Spinal cord (tissue), 9 donors: ENCODE measurements at regions not wholly inside any gene's neighbourhood (a gene's known extent, or its start where the extent isn't known, plus 50 kb on each side); places are given as distances from the start of the nearest gene placed in this dataset.

Source experiments
- DNase-seq, 6 donors: peaks; one replicate each; pipeline versions ENCODE4 v3.0.0 to v3.0.0-alpha.2; 2013 to 2015; ENCODE audit warnings: low spot score in 6 of 6, low read depth in 4 of 6
- H3K27ac ChIP-seq: one replicate; pipeline ENCODE4 v1.5.1; 2013; ENCODE audit warnings: low read depth, low read length, control low read depth
- H3K27me3 ChIP-seq: one replicate; pipeline ENCODE4 v1.6.1; 2013; ENCODE audit warnings: low read length; ENCODE audit not compliant: control insufficient read depth, insufficient read depth
- H3K36me3 ChIP-seq: one replicate; pipeline ENCODE4 v1.6.1; 2013; ENCODE audit warnings: low read length; ENCODE audit not compliant: control insufficient read depth, insufficient read depth
- H3K4me1 ChIP-seq: one replicate; pipeline ENCODE4 v1.6.1; 2013; ENCODE audit warnings: low read length; ENCODE audit not compliant: control insufficient read depth, insufficient read depth
- H3K4me3 ChIP-seq: one replicate; pipeline ENCODE4 v1.5.1; 2013; ENCODE audit warnings: low read depth, low read length, control low read depth
- H3K9me3 ChIP-seq: one replicate; pipeline ENCODE4 v1.6.1; 2013; ENCODE audit warnings: low read length; ENCODE audit not compliant: control insufficient read depth, insufficient read depth
- WGBS: methylation state at CpG from one replicate; pipeline ENCODE4 v1.1.5; 2013; ENCODE audit warnings: missing lambda C conversion rate; ENCODE audit not compliant: insufficient coverage; 5-methylcytosine and 5-hydroxymethylcytosine counted together
- donor health status: healthy.

GRCh38 chr14:62585247-62585646 is 460.0 kb downstream of the KCNH5 start:
- Histone ChIP-seq H3K36me3 (no peaks in the 10 kb centered on the region), H3K4me3 (no peak overlapping the region), H3K27ac (no peak overlapping the region), H3K9me3 (no peaks in the 10 kb centered on the region), H3K27me3 (no peaks in the 10 kb centered on the region), H3K4me1 (no peaks in the 10 kb centered on the region)
- no CpG with 5 or more reads among the region's 2 CpGs for WGBS
- no peak for DNase-seq

GRCh38 chr14:62592877-62593276 is 452.4 kb downstream of the KCNH5 start:
- Histone ChIP-seq H3K36me3 (no peaks in the 10 kb centered on the region), H3K4me1 (no peaks in the 10 kb centered on the region), H3K9me3 (no peaks in the 10 kb centered on the region), H3K27ac (no peak overlapping the region), H3K27me3 (no peaks in the 10 kb centered on the region), H3K4me3 (no peak overlapping the region)
- no peak for DNase-seq
- no CpG with 5 or more reads among the region's 1 CpG for WGBS

GRCh38 chr14:62597143-62597542 is 448.1 kb downstream of the KCNH5 start:
- no peak overlapping the region for H3K4me3 ChIP-seq
- WGBS, result no CpG with 5 or more reads among the region's 1 CpG
- no peaks in the 10 kb centered on the region for H3K36me3 ChIP-seq
- no peak for DNase-seq
- H3K4me1 ChIP-seq, result no peaks in the 10 kb centered on the region
- no peaks in the 10 kb centered on the region for H3K27me3 ChIP-seq
- no peaks in the 10 kb centered on the region for H3K9me3 ChIP-seq
- H3K27ac ChIP-seq, result no peak overlapping the region

- no peak for DNase-seq
- no peaks in the 10 kb centered on the region for H3K36me3 ChIP-seq
- no peak overlapping the region for H3K4me3 ChIP-seq
- H3K27ac ChIP-seq, result no peak overlapping the region
- no CpG with 5 or more reads among the region's 2 CpGs for WGBS
- H3K27me3 ChIP-seq, result no peaks in the 10 kb centered on the region
- no peaks in the 10 kb centered on the region for H3K4me1 ChIP-seq
- H3K9me3 ChIP-seq, result no peaks in the 10 kb centered on the region
Observed at GRCh38 chr14:62599616-62600385, 445.5 kb downstream of the KCNH5 start.

GRCh38 chr14:62602712-62603111 is 442.5 kb downstream of the KCNH5 start:
- Histone ChIP-seq H3K27ac (no peak overlapping the region), H3K27me3 (no peaks in the 10 kb centered on the region)
- WGBS, result no CpG with 5 or more reads among the region's 2 CpGs

GRCh38 chr14:62604524-62604923 is 440.7 kb downstream of the KCNH5 start:
- Histone ChIP-seq H3K27me3 (no peaks in the 10 kb centered on the region), H3K27ac (no peak overlapping the region), H3K36me3 (no peaks in the 10 kb centered on the region), H3K4me1 (no peaks in the 10 kb centered on the region), H3K4me3 (no peak overlapping the region), H3K9me3 (no peaks in the 10 kb centered on the region)
- DNase-seq, result peak in 1 of 6 donors; percentile 9
- 79% methylated on average over 2 of the region's 2 CpGs for WGBS

More at GRCh38 chr14:62602712-62603111, 442.5 kb downstream of the KCNH5 start:
- Histone ChIP-seq H3K4me1 (no peaks in the 10 kb centered on the region), H3K4me3 (no peak overlapping the region), H3K36me3 (no peaks in the 10 kb centered on the region), H3K9me3 (no peaks in the 10 kb centered on the region)
- DNase-seq, result no peak

GRCh38 chr14:62614122-62614521 is 431.1 kb downstream of the KCNH5 start:
- Histone ChIP-seq H3K36me3 (no peaks in the 10 kb centered on the region), H3K27ac (no peak overlapping the region), H3K4me3 (no peak overlapping the region), H3K4me1 (no peaks in the 10 kb centered on the region), H3K27me3 (no peaks in the 10 kb centered on the region), H3K9me3 (no peaks in the 10 kb centered on the region)
- DNase-seq, result peak in 2 of 6 donors; percentile 2 to 7
- no CpG with 5 or more reads among the region's 3 CpGs for WGBS

GRCh38 chr14:62616668-62617067 is 428.6 kb downstream of the KCNH5 start:
- no peaks in the 10 kb centered on the region for H3K9me3 ChIP-seq
- no peaks in the 10 kb centered on the region for H3K27me3 ChIP-seq
- no peak for DNase-seq
- WGBS, result no CpG with 5 or more reads among the region's 4 CpGs
- H3K4me3 ChIP-seq, result no peak overlapping the region
- no peaks in the 10 kb centered on the region for H3K36me3 ChIP-seq
- no peaks in the 10 kb centered on the region for H3K4me1 ChIP-seq
- H3K27ac ChIP-seq, result no peak overlapping the region

GRCh38 chr14:62626416-62626815 is 418.8 kb downstream of the KCNH5 start:
- Histone ChIP-seq H3K27me3 (no peaks in the 10 kb centered on the region), H3K27ac (no peak overlapping the region), H3K9me3 (no peaks in the 10 kb centered on the region), H3K4me1 (no peaks in the 10 kb centered on the region), H3K36me3 (no peaks in the 10 kb centered on the region), H3K4me3 (no peak overlapping the region)
- no peak for DNase-seq
- WGBS, result no CpG with 5 or more reads among the region's 5 CpGs

GRCh38 chr14:62629176-62629725 is 416.0 kb downstream of the KCNH5 start:
- no peaks in the 10 kb centered on the region for H3K9me3 ChIP-seq
- WGBS, result no CpG with 5 or more reads among the region's 9 CpGs
- H3K36me3 ChIP-seq, result no peaks in the 10 kb centered on the region
- H3K4me3 ChIP-seq, result no peak overlapping the region
- no peaks in the 10 kb centered on the region for H3K4me1 ChIP-seq
- peak in 2 of 6 donors; percentile 11 to 84 for DNase-seq
- no peaks in the 10 kb centered on the region for H3K27me3 ChIP-seq
- H3K27ac ChIP-seq, result no peak overlapping the region
